SK-N-SH (cell line): ENCODE measurements at regions not wholly inside any gene's neighbourhood (a gene's known extent, or its start where the extent isn't known, plus 50 kb on each side); places are given as distances from the start of the nearest gene placed in this dataset.

Experiments
- CTCF ChIA-PET: fragments of 300-600, 350-600 bp; formaldehyde crosslinking; extraction: SDS; loops from one replicate; lab custom pipeline; 2021; lab: Yijun Ruan, JAX
- POLR2A ChIA-PET: fragments of 350-600 bp; sonication (Branson Sonifier 250); formaldehyde crosslinking; extraction: SDS; loops from one replicate; lab custom pipeline; 2020; ENCODE audit warnings: antibody characterized with exemption, inconsistent platforms; lab: Yijun Ruan, JAX
- DNase-seq: peaks from one replicate; pipeline ENCODE4 v3.0.0; 2012
- H2AFZ ChIP-seq: fragments of 200-600 bp; sonication (generic); 2 replicates; pipeline ENCODE4 v1.8.1; 2016; ENCODE audit warnings: antibody characterized with exemption, mild to moderate bottlenecking, low read depth
- H3F3A ChIP-seq: fragments of 200-600 bp; sonication (generic); replicated peaks from 2 replicates; pipeline ENCODE3; 2016; ENCODE audit warnings: antibody characterized with exemption, mild to moderate bottlenecking; ENCODE audit not compliant: insufficient read depth
- H3K27ac ChIP-seq, 2 experiments: fragments of 200-500 bp in 1 of 2; fragments of 200-600 bp in 1 of 2; sonication (Bioruptor generic) in 1 of 2; sonication (generic), shearing (Covaris generic) in 1 of 2; 2 replicates each; pipeline versions ENCODE4 v1.5.1 to v1.6.1; 2014 to 2016; ENCODE audit warnings: low read depth in 2 of 2, inconsistent platforms in 1 of 2, low read length in 1 of 2, mild to moderate bottlenecking in 1 of 2, mixed read lengths in 1 of 2
- H3K27me3 ChIP-seq: fragments of 200-600 bp; sonication (generic), shearing (Covaris generic); 2 replicates; pipeline ENCODE4 v1.6.1; 2016; ENCODE audit warnings: mixed run types; ENCODE audit not compliant: insufficient read depth
- H3K36me3 ChIP-seq, 2 experiments: fragments of 200-500 bp in 1 of 2; fragments of 200-600 bp in 1 of 2; sonication (Bioruptor generic) in 1 of 2; sonication (generic) in 1 of 2; replicated peaks in 1 of 2; 2 replicates each; pipeline versions ENCODE3 to v1.5.1; 2014 to 2016; ENCODE audit warnings: low read length in 1 of 2, mild to moderate bottlenecking in 1 of 2; ENCODE audit not compliant: insufficient read depth in 2 of 2, control insufficient read depth in 1 of 2
- H3K4me1 ChIP-seq, 2 experiments: fragments of 200-500 bp in 1 of 2; fragments of 200-600 bp in 1 of 2; sonication (Bioruptor generic) in 1 of 2; sonication (generic), shearing (Covaris generic) in 1 of 2; 2 replicates each; pipeline versions ENCODE4 v1.5.1 to v1.6.1; 2014 to 2016; ENCODE audit warnings: low read depth in 1 of 2, low read length in 1 of 2, mixed run types in 1 of 2; ENCODE audit not compliant: insufficient read depth in 2 of 2, control insufficient read depth in 1 of 2
- H3K4me2 ChIP-seq: fragments of 200-600 bp; sonication (generic), shearing (Covaris generic); 2 replicates; pipeline ENCODE4 v1.6.1; 2017; ENCODE audit warnings: mixed run types
- H3K4me3 ChIP-seq, 2 experiments: fragments of 200-500 bp in 1 of 2; fragments of 200-600 bp in 1 of 2; sonication (Bioruptor generic) in 1 of 2; sonication (generic), shearing (Covaris generic) in 1 of 2; 2 replicates each; pipeline versions ENCODE4 v1.5.1 to v1.8.1; 2014 to 2016; ENCODE audit warnings: low read depth in 2 of 2, inconsistent platforms in 1 of 2, low read length in 1 of 2, mild to moderate bottlenecking in 1 of 2, mixed read lengths in 1 of 2, moderate library complexity in 1 of 2
- H3K79me2 ChIP-seq: fragments of 200-600 bp; sonication (generic); 2 replicates; pipeline ENCODE4 v1.8.1; 2017; ENCODE audit warnings: mild to moderate bottlenecking; ENCODE audit not compliant: insufficient read depth
- H3K9ac ChIP-seq: fragments of 200-600 bp; sonication (generic); 2 replicates; pipeline ENCODE4 v1.6.1; 2017; ENCODE audit warnings: mixed run types
- H3K9me2 ChIP-seq: fragments of 200-600 bp; sonication (generic); 2 replicates; pipeline ENCODE4 v1.6.1; 2017; ENCODE audit warnings: mixed run types
- H3K9me3 ChIP-seq: fragments of 200-600 bp; sonication (generic); 2 replicates; pipeline ENCODE4 v1.6.1; 2017; ENCODE audit warnings: mixed run types, mild to moderate bottlenecking, moderate library complexity
- H4K20me1 ChIP-seq: fragments of 200-600 bp; sonication (generic); 2 replicates; pipeline ENCODE4 v1.6.1; 2017; ENCODE audit warnings: mild to moderate bottlenecking, mixed run types; ENCODE audit not compliant: insufficient read depth
- EP300 ChIP-seq, 2 experiments: IDR thresholded peaks; 2 replicates each; pipeline versions ENCODE4 v1.4.0 to v1.6.1; 2012; ENCODE audit warnings: borderline replicate concordance in 1 of 2, low read depth in 1 of 2, low read length in 1 of 2
- EZH2phosphoT487 ChIP-seq: fragments of 200-600 bp; sonication (generic); IDR thresholded peaks from 2 replicates; pipeline ENCODE4 v1.6.1; 2017; ENCODE audit warnings: low read depth, mixed run types, mild to moderate bottlenecking, antibody characterized with exemption, moderate library complexity, borderline replicate concordance
- FOXJ3 ChIP-seq: sonication (generic); formaldehyde crosslinking; IDR thresholded peaks from 2 replicates; pipeline ENCODE4 v1.5.1; 2020; ENCODE audit warnings: mild to moderate bottlenecking, missing genetic modification reagents
- FOXM1 ChIP-seq: IDR thresholded peaks from 2 replicates; pipeline ENCODE4 v1.4.0; 2012; ENCODE audit warnings: low read depth, mild to moderate bottlenecking
- GABPA ChIP-seq: IDR thresholded peaks from 2 replicates; pipeline ENCODE4 v1.4.0; 2012; ENCODE audit warnings: low read depth, mild to moderate bottlenecking
- JUND ChIP-seq: IDR thresholded peaks from 2 replicates; pipeline ENCODE4 v1.4.0; 2012
- MAX ChIP-seq: IDR thresholded peaks from 2 replicates; pipeline ENCODE4 v1.4.0; 2012; ENCODE audit warnings: low read depth
- MXI1 ChIP-seq: IDR thresholded peaks from 2 replicates; pipeline ENCODE4 v1.6.1; 2012; ENCODE audit warnings: mild to moderate bottlenecking, low read depth, low read length, improper control_type of control experiment
- NFIC ChIP-seq: IDR thresholded peaks from 2 replicates; pipeline ENCODE4 v1.4.0; 2012; ENCODE audit warnings: borderline replicate concordance
- NRF1 ChIP-seq: IDR thresholded peaks from 2 replicates; pipeline ENCODE4 v1.6.1; 2012; ENCODE audit warnings: low read depth, mild to moderate bottlenecking, low read length
- PBX3 ChIP-seq: IDR thresholded peaks from 2 replicates; pipeline ENCODE4; 2012
- POLR2AphosphoS5 ChIP-seq: IDR thresholded peaks from 2 replicates; pipeline ENCODE4 v1.6.1; 2012; ENCODE audit warnings: low read depth, low read length
- RAD21 ChIP-seq: IDR thresholded peaks from 2 replicates; pipeline ENCODE4 v1.6.1; 2012; ENCODE audit warnings: mild to moderate bottlenecking, low read length
- RCOR1 ChIP-seq: fragments of 150-350 bp; IDR thresholded peaks from 2 replicates; pipeline ENCODE4 v1.6.1; 2017; ENCODE audit warnings: antibody characterized with exemption, low read length
- RFX5 ChIP-seq: IDR thresholded peaks from 2 replicates; pipeline ENCODE4 v1.6.1; 2012; ENCODE audit warnings: mild to moderate bottlenecking, improper control_type of control experiment, low read length
- RXRA ChIP-seq: IDR thresholded peaks from 2 replicates; pipeline ENCODE4 v1.4.0; 2012; ENCODE audit warnings: low read depth, mild to moderate bottlenecking, borderline replicate concordance
- SIN3A ChIP-seq: IDR thresholded peaks from 2 replicates; pipeline ENCODE4 v1.6.1; 2012; ENCODE audit warnings: low read depth, mild to moderate bottlenecking, low read length, moderate library complexity, borderline replicate concordance
- SMC3 ChIP-seq: IDR thresholded peaks from 2 replicates; pipeline ENCODE4 v1.6.1; 2012; ENCODE audit warnings: low read depth, low read length, improper control_type of control experiment
- TCF12 ChIP-seq: IDR thresholded peaks from 2 replicates; pipeline ENCODE4 v1.4.0; 2012
- TEAD4 ChIP-seq: IDR thresholded peaks from 2 replicates; pipeline ENCODE4 v1.4.0; 2012; ENCODE audit warnings: mild to moderate bottlenecking, borderline replicate concordance; ENCODE audit not compliant: insufficient read depth
- USF2 ChIP-seq: fragments of 150-350 bp; IDR thresholded peaks from 2 replicates; pipeline ENCODE4 v1.6.1; 2017; ENCODE audit warnings: antibody characterized with exemption, low read length, low read depth, borderline replicate concordance
- YY1 ChIP-seq: IDR thresholded peaks from 2 replicates; pipeline ENCODE4 v1.4.0; 2012; ENCODE audit warnings: low read depth, mild to moderate bottlenecking
- ZBTB33 ChIP-seq: IDR thresholded peaks from 2 replicates; pipeline ENCODE4 v1.4.0; 2012; ENCODE audit warnings: low read depth, borderline replicate concordance
- WGBS: methylation state at CpG from one replicate; pipeline ENCODE4 v1.1.6; 2017; ENCODE audit warnings: low lambda C conversion rate; 5-methylcytosine and 5-hydroxymethylcytosine counted together

- Histone ChIP-seq H3K79me2 (no peaks in the 10 kb centered on the region), H3K27ac (no peak overlapping the region), H3K4me2 (no peak overlapping the region), H3K27me3 (peaks cover 25% of the 10 kb centered on the region; the same call in 1 of the 2 replicates), H3K4me3 (no peak overlapping the region), H4K20me1 (no peaks in the 10 kb centered on the region), H3K9me3 (no peaks in the 10 kb centered on the region), H3K36me3 (no peaks in the 10 kb centered on the region), H3K4me1 (no peaks in the 10 kb centered on the region), H3F3A (peaks cover 7% of the 10 kb centered on the region), H2AFZ (no peak overlapping the region), H3K9ac (no peak overlapping the region), H3K9me2 (no peaks in the 10 kb centered on the region)
- CTCF ChIA-PET: no interaction called here
- POLR2A ChIA-PET: no interaction called here
- 41% methylated on average over 6 of the region's 6 CpGs for WGBS
- DNase-seq: no peak
- no peak for TF ChIP-seq SMC3
- TF ChIP-seq RAD21: no peak
- no peak for TF ChIP-seq PBX3
- TF ChIP-seq FOXM1: no peak
- TF ChIP-seq ZBTB33: no peak
- no peak for TF ChIP-seq NRF1
- TF ChIP-seq GABPA: no peak
- TF ChIP-seq MAX: no peak
- TF ChIP-seq NFIC: no peak
- TF ChIP-seq TEAD4: no peak
- no peak for TF ChIP-seq RFX5
- no peak for TF ChIP-seq MXI1
- TF ChIP-seq TCF12: no peak
- TF ChIP-seq EP300 (IDR thresholded peaks at IDR 0.05; ENCODE audit: borderline replicate concordance in 1 of 2, low read depth in 1 of 2, low read length in 1 of 2): no peak
- no peak for TF ChIP-seq RXRA
Observed at GRCh38 chr16:86979061-86979460, 338.1 kb downstream of the C16orf95 start.

- Histone ChIP-seq H3K79me2 (no peaks in the 10 kb centered on the region), H3K9me2 (no peaks in the 10 kb centered on the region), H4K20me1 (no peaks in the 10 kb centered on the region), H2AFZ (no peak overlapping the region), H3K9me3 (no peaks in the 10 kb centered on the region), H3K4me2 (no peak overlapping the region), H3K4me3 (no peak overlapping the region), H3K9ac (no peak overlapping the region), H3K27me3 (peaks cover 25% of the 10 kb centered on the region; the same call in 1 of the 2 replicates), H3F3A (peaks cover 5% of the 10 kb centered on the region), H3K36me3 (no peaks in the 10 kb centered on the region), H3K4me1 (no peaks in the 10 kb centered on the region; a peak in 1 of 4 replicates), H3K27ac (no peak overlapping the region)
- 11% methylated on average over 1 of the region's 1 CpG for WGBS
- DNase-seq: no peak
- POLR2A ChIA-PET: no interaction called here
- CTCF ChIA-PET: no interaction called here
- no peak for TF ChIP-seq USF2
- no peak for TF ChIP-seq RFX5
- no peak for TF ChIP-seq POLR2AphosphoS5
- no peak for TF ChIP-seq ZBTB33
- no peak for TF ChIP-seq SIN3A
- no peak for TF ChIP-seq GABPA
- TF ChIP-seq JUND: no peak
- TF ChIP-seq RXRA: no peak
- no peak for TF ChIP-seq MAX
- TF ChIP-seq RCOR1: no peak
- TF ChIP-seq YY1: no peak
- TF ChIP-seq EZH2phosphoT487: no peak
- no peak for TF ChIP-seq FOXJ3
Observed at GRCh38 chr16:86979984-86980553, 337.1 kb downstream of the C16orf95 start.
